ENCODE measurements at regions not wholly inside any gene's neighbourhood (a gene's known extent, or its start where the extent isn't known, plus 50 kb on each side); places are given as distances from the start of the nearest gene placed in this dataset.
"Not testable (repeated sequence)": the region's sequence is repeated elsewhere in the genome, so short reads cannot be mapped to it uniquely, and the experiment has no call there.

- no peak for DNase-seq
Measured at GRCh38 chr7:101712652-101713051, 83.6 kb upstream of the MYL10 start.

DNA sequence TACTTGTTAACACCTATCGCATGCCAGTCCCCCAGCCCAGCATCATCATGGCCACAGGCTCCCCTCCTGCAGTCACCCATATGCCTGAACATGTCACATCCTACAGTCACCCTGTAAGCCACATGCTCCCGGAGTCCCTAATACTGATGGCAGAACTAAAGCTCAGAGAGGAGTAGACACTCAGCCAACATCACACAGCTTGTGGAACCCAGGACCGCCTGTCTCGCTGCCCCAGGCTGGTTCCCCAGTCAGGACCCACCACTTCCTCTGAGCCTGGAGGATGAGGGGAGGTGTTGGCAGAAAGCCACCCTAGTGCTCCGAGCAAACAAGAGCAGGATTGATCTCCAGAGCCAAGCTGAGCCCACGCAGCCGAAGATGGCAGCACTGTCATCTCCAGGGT, 85.0 kb upstream of the MYL10 start:
- DNase-seq = no peak

DNA sequence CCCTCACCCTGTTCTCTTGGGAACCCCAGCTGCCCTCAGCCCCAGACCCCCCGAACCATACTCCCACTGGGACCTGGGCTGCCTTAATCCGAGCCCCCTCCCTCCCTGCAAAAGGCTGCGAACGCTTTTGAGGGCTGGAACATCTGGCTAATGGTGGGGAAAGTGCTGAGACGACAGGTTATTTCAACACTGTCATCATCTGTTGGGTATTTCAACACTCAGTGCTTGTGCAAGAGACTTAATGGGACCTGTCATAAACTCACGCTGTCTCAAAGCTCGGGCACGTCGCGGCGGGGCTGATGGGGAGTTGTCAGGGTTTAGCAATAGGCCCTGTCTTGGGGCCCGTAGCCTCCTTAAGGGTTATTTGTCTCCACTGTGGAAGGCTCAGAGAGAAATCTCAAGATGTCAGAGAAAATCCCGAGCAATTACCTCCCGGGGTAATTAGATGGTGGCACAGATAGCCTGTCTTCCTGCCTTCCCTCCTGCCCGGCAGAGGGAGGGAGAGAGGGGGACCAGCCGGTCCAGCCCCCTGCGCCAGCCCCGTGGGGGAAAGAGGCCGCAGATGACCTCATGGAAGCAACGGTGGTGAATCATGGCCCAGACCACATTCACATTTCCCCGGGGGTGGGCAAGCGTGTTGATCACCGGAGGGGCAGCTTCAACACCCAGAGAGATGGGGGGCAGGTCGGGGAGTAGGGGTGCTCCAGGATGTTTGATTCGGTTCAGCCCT, 88.7 kb upstream of the MYL10 start:
- peak; percentile 26 for DNase-seq

GRCh38 chr7:101718363-101719122, 89.4 kb upstream of the MYL10 start:
- DNase-seq = no peak

GRCh38 chr7:101719123-101719470, 90.0 kb upstream of the MYL10 start:
- no peak for DNase-seq

- no peak for DNase-seq
Measured at GRCh38 chr7:101720324-101720723, 91.2 kb upstream of the MYL10 start.

- DNase-seq = no peak
Measured at GRCh38 chr7:101722247-101722646, 93.2 kb upstream of the MYL10 start.

- no peak for DNase-seq
Measured at GRCh38 chr7:101723835-101724234, 93.6 kb upstream of the CUX1 start.

DNA sequence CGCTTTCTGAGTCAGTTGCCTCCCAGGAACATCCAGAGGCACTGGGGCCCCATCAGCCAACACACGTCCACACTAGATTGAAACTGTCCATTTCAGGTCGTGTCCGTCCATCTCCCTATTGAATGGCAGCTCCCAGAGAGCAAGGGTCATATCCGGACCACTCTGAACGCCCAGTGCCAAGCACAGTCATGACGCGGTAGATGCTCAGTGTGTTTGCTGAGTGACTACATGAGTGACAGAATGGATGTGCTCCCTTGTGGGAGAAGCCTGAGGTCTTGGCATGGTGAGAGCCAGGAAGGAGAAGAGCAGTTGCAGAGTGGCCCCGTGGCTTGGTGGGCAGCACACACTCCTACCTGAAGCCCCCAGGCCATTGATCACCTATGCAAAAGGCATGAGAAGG, 92.5 kb upstream of the CUX1 start:
- no peak for DNase-seq

DNA sequence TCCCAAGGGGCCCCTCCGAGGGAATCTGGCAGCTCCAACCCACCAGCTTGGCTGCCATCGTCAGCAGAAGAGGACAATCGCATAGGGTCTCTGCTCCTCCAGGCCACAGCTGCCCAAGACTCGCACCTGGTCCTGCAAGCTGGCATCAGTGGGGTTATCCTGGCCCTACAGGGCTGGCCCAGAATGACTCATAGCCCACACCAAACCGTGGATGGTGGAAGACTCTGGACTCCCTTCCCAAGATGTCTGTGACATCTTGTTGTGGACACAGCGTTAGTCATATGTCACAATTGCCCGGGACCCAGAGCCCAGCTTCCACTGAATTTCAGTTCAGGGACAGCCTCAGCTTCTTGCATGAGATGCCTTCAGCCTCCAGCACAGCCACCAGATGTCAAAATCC, 91.5 kb upstream of the CUX1 start:
- DNase-seq = no peak

- DNase-seq = no peak
Measured at GRCh38 chr7:101727184-101727583, 90.2 kb upstream of the CUX1 start.

GRCh38 chr7:101728128-101728527, 89.3 kb upstream of the CUX1 start:
- no peak for DNase-seq

DNA sequence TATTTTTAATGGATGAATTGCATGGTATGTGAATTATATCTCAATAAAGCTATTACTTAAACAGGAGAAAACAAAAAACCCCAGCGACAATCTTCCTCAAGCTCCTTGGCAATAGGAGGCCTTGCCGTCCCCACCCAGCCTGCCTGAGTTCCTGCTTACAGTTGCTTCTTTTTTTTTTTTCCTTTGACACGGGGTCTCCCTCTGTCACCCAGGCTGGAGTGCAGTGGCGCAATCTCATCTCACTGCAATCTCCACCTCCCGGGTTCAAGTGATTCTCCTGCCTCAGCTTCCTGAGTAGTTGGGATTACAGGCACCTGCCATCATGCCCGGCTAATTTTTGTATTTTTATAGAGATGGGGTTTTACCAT, 88.6 kb upstream of the CUX1 start:
- DNase-seq = not testable (repeated sequence)

DNA sequence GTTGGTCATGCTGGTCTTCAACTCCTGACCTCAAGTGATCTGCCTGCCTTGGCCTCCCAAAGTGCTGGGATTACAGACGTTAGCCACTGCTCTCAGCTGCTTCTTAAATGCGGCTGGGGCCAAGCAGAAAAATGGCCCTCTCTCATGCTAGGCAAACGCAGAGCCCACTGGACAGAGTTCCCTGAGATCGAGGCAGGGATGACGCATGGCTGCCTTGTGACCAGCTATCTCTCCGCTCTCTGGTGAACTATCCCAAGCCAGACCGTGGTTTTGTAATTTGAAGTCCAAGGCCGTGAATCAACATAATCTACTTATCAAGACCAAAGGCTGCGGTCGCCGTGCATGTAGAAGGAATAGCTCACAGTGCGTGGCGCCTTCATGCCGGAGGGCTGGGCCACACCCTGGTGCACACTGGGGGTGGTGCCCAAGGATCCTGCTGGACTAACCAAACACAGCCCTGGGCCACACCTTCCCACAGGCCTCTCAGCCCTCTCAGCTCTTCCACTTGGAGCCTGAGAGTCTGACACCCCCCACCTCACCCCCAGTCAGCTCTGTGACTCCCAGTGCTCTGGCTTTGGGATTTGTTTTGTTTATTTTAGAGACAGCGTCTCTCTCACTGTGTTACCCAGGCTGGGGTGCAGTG, 88.1 kb upstream of the CUX1 start:
- no peak for DNase-seq

DNA sequence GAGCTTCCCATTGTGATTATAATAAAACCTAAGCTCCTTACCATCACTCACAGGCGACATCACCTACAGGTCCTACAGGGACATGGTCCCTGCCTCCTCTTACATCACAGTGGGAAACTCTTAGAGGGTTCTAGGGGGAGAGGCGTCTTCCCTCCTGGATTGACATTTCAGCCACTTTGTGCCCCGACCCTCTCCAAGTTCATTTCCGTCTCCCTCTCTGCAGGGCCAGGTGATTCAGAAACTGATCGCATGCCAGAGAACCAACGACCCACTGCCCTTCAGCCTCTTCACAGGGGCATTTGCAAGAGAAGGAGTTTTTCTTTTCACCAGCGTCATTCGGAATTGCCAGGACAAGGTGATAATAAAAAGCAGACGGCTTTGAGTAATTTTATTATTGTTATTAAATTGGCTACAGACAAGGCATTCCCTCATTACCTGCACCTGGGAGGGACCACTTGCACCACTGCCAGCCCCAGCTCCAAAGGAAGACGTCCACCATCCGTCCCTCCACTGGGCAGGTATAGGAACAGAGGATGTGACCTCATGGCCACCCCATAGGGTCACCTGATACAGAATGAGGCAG, 85.8 kb upstream of the CUX1 start:
- no peak for DNase-seq

- DNase-seq = peak; percentile 74
Measured at GRCh38 chr7:101733713-101734475, 83.5 kb upstream of the CUX1 start.

- no peak for DNase-seq
Measured at GRCh38 chr7:101736084-101736483, 81.3 kb upstream of the CUX1 start.

DNA sequence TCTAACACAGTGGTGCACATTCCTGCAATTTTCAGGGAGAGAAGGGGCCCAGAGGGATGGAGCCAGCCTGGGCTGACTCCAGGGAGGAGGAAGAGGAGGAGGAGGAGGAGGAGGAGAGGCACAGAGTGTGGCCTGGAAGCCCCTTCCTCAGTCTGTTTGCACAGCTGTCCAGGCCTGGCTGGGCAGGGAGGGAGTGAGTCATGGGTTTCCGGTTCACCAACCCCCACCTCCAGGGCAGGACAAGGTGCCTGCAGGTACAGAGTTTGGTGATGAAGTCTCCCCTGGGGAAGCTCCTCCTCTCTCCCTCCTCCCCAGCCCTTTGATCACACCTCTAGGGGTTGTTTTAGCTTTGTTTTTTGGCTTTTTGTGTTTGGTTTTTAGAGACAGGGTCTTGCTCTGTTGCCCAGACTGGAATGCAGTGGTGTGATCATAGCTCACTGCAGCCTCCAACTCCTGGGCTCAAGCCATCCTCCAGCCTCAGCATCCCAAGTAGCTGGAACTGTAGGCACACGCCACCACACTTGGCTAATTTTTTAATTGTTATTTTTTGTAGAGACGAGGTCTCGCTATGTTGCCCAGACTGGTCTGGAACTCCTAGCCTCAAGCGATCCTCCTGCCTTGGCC, 77.5 kb upstream of the CUX1 start:
- DNase-seq = no peak

- DNase-seq = no peak
Measured at GRCh38 chr7:101740981-101741725, 76.3 kb upstream of the CUX1 start.

DNA sequence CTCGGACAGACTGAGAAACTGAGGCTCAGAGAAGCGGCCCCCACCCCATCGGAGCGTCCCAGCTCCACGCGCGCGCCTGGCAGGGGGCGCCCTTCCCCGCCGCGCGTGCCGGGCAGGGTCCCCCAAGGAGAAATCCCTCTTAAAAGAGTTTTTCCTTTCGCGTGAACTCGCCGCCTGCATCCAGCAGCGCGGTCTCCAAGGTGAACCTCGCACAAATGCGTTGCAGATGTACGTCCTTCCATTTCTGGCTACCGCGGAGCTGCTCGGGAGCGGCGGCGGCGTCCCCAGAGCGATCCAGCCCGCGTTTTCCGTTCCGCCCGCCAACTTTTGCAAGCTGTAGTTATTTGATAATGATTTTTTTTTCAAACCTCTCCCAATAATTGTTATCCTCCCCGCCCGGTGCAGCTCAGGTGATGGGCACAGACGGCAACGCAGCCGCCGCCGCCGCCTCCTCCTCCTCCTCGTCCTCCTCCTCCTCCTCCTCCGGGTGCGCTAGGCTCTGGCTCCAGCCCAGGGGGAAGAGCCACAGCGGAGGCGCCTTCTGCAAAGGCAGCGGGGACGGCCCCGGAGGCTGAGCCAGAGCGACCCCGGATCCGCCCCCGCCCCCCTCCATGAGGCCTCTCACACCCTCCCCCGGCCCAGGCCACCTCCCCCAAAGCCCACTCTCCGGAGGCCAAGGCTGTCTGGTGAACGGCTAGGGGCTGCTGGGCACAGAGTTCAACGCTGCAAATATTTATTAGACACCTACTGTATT, 74.0 kb upstream of the CUX1 start:
- DNase-seq = peak; percentile 81

DNA sequence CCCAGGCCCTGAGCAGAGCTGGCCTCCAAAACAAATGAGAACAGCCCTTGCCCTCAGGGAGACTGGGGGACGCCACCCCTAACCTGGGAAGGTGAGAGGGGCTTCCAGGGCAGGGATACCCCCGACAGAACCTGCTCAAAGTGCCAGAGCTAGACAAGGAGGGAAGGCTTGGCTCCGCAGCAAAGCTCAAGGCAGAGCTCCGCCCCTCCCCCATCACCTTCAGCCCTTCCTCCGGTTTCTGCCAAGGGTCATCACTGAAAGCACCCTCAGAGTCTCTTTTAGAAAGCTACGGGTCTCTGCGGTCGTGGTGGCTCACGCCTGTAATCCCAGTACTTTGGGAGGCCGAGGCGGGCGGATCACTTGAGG, 73.4 kb upstream of the CUX1 start:
- no peak for DNase-seq
